ENCODE measurements at regions not wholly inside any gene's neighbourhood (a gene's known extent, or its start where the extent isn't known, plus 50 kb on each side); places are given as distances from the start of the nearest gene placed in this dataset.

GRCh38 chr21:23384679-23385078 lies 2222.6 kb downstream of the MRPL39 start:
- H3K4me1 ChIP-seq (ENCODE audit: low read length): no peaks in the 10 kb centered on the region
- H3K9ac ChIP-seq (ENCODE audit: low read length): no peak overlapping the region
- H3K27ac ChIP-seq (ENCODE audit: low read length): no peak overlapping the region
- H3K27me3 ChIP-seq (ENCODE audit: low read depth, low read length): no peaks in the 10 kb centered on the region
- H3K4me2 ChIP-seq (ENCODE audit: low read length): no peak overlapping the region
- no peak overlapping the region for H2AFZ ChIP-seq (ENCODE audit: low read depth, low read length)
- H4K20me1 ChIP-seq (ENCODE audit: insufficient read depth, low read length): no peaks in the 10 kb centered on the region
- H3K9me3 ChIP-seq (ENCODE audit: insufficient read depth, low read length): no peaks in the 10 kb centered on the region
- no peak overlapping the region for H3K4me3 ChIP-seq (ENCODE audit: low read length)
- no peaks in the 10 kb centered on the region for H3K36me3 ChIP-seq (replicated peaks; ENCODE audit: low read depth, low read length)
- H3K79me2 ChIP-seq (ENCODE audit: low read length): no peaks in the 10 kb centered on the region
- TF ChIP-seq EZH2phosphoT487 (IDR thresholded peaks at IDR 0.05; ENCODE audit: low read depth): no peak
- TF ChIP-seq CTCF (IDR thresholded peaks at IDR 0.05; ENCODE audit: low read depth, low read length): no peak

GRCh38 chr21:23374155-23374554 lies 2233.1 kb downstream of the MRPL39 start:
- TF ChIP-seq CTCF (IDR thresholded peaks at IDR 0.05; ENCODE audit: low read depth, low read length) (no peak), EZH2phosphoT487 (IDR thresholded peaks at IDR 0.05; ENCODE audit: low read depth) (no peak)
- no peaks in the 10 kb centered on the region for H3K4me1 ChIP-seq (ENCODE audit: low read length)
- H3K9ac ChIP-seq (ENCODE audit: low read length): no peak overlapping the region
- no peak overlapping the region for H3K27ac ChIP-seq (ENCODE audit: low read length)
- no peaks in the 10 kb centered on the region for H3K79me2 ChIP-seq (ENCODE audit: low read length)
- no peak overlapping the region for H3K4me3 ChIP-seq (ENCODE audit: low read length)
- H3K27me3 ChIP-seq (ENCODE audit: low read depth, low read length): no peaks in the 10 kb centered on the region
- H4K20me1 ChIP-seq (ENCODE audit: insufficient read depth, low read length): no peaks in the 10 kb centered on the region
- H3K4me2 ChIP-seq (ENCODE audit: low read length): no peak overlapping the region
- no peaks in the 10 kb centered on the region for H3K9me3 ChIP-seq (ENCODE audit: insufficient read depth, low read length)
- no peak overlapping the region for H2AFZ ChIP-seq (ENCODE audit: low read depth, low read length)
- H3K36me3 ChIP-seq (replicated peaks; ENCODE audit: low read depth, low read length): no peaks in the 10 kb centered on the region

DNA sequence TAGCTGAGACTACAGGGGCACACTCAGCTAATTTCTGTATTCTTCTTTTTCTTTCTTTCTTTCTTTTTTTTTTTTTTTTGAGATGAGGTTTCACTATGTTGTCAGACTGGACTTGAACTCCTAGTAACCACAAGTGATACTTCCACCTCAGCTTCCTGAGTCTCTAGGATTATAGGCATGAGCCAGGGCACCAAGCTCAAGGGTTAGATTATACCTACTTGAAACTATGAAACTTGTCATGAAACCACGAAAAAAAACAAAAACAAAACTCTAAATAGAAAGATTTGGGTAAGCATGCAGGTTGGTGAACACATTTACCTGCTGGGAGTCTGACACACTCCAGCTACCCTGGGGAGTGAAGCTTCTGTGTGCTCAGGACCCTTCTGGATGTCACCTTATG lies 2250.4 kb downstream of the MRPL39 start:
- H3K27ac ChIP-seq (ENCODE audit: low read length): no peak overlapping the region
- no peaks in the 10 kb centered on the region for H4K20me1 ChIP-seq (ENCODE audit: insufficient read depth, low read length)
- H3K36me3 ChIP-seq (replicated peaks; ENCODE audit: low read depth, low read length): no peaks in the 10 kb centered on the region
- H3K4me3 ChIP-seq (ENCODE audit: low read length): no peak overlapping the region
- TF ChIP-seq CTCF (IDR thresholded peaks at IDR 0.05; ENCODE audit: low read depth, low read length) (no peak), EZH2phosphoT487 (IDR thresholded peaks at IDR 0.05; ENCODE audit: low read depth) (no peak)
- no peak overlapping the region for H2AFZ ChIP-seq (ENCODE audit: low read depth, low read length)
- no peak overlapping the region for H3K4me2 ChIP-seq (ENCODE audit: low read length)
- H3K27me3 ChIP-seq (ENCODE audit: low read depth, low read length): no peaks in the 10 kb centered on the region
- H3K4me1 ChIP-seq (ENCODE audit: low read length): no peaks in the 10 kb centered on the region
- H3K9ac ChIP-seq (ENCODE audit: low read length): no peak overlapping the region
- H3K79me2 ChIP-seq (ENCODE audit: low read length): no peaks in the 10 kb centered on the region
- H3K9me3 ChIP-seq (ENCODE audit: insufficient read depth, low read length): no peaks in the 10 kb centered on the region

DNA sequence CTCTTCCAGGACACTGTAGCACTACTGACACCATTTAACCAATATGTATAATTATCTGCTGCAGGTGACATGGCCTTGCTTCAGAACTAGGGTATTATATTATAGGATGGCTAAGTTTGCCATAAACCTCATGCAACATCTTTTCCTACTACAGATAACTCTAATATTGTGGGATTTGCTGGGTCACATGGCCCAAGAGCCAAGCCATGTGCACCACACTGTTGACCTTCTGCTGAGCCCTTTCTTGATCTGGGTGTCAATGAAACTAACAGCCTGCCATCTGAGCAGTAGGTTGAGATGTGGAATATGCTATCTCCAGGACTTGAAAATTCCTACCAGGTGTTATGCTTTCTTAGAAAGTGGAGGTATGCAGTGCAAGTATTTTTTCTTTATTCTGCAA lies 2291.1 kb downstream of the MRPL39 start:
- Histone ChIP-seq H4K20me1 (ENCODE audit: insufficient read depth, low read length) (no peaks in the 10 kb centered on the region), H3K4me2 (ENCODE audit: low read length) (no peak overlapping the region), H3K27me3 (ENCODE audit: low read depth, low read length) (no peaks in the 10 kb centered on the region), H3K79me2 (ENCODE audit: low read length) (no peaks in the 10 kb centered on the region), H2AFZ (ENCODE audit: low read depth, low read length) (no peak overlapping the region), H3K4me3 (ENCODE audit: low read length) (no peak overlapping the region), H3K27ac (ENCODE audit: low read length) (no peak overlapping the region), H3K4me1 (ENCODE audit: low read length) (no peaks in the 10 kb centered on the region), H3K9ac (ENCODE audit: low read length) (no peak overlapping the region), H3K36me3 (replicated peaks; ENCODE audit: low read depth, low read length) (no peaks in the 10 kb centered on the region), H3K9me3 (ENCODE audit: insufficient read depth, low read length) (no peaks in the 10 kb centered on the region)
- TF ChIP-seq EZH2phosphoT487 (IDR thresholded peaks at IDR 0.05; ENCODE audit: low read depth) (no peak), CTCF (IDR thresholded peaks at IDR 0.05; ENCODE audit: low read depth, low read length) (no peak)

All from OCI-LY3 (cell line).